HG02970 (cell line): ENCODE measurements at regions not wholly inside any gene's neighbourhood (a gene's known extent, or its start where the extent isn't known, plus 50 kb on each side); places are given as distances from the start of the nearest gene placed in this dataset.
A peak's percentile ranks its signal among the peaks of the same experiment; 100 is the strongest.

Source experiments
- ATAC-seq: cut with Tn5 transposase; IDR thresholded peaks from one replicate; pipeline ENCODE4 v1.9.1; 2021; ENCODE audit warnings: mild to moderate bottlenecking, moderate library complexity, moderate number of reproducible peaks; ENCODE audit not compliant: unreplicated experiment, low FRiP score

GRCh38 chr10:25113191-25114035, 61.4 kb upstream of the GPR158 start:
- ATAC-seq: peak; percentile 70

- ATAC-seq: no peak
Measured at GRCh38 chr10:25114036-25114411, 60.8 kb upstream of the GPR158 start.

GRCh38 chr10:25117757-25118156, 57.0 kb upstream of the GPR158 start:
- no peak for ATAC-seq

GRCh38 chr10:25120188-25120587, 54.6 kb upstream of the GPR158 start:
- no peak for ATAC-seq
